NT2/D1 (cell line): ENCODE measurements at regions not wholly inside any gene's neighbourhood (a gene's known extent, or its start where the extent isn't known, plus 50 kb on each side); places are given as distances from the start of the nearest gene placed in this dataset.

Source experiments
- YY1 ChIP-seq: IDR thresholded peaks from 2 replicates; pipeline ENCODE4 v1.6.1; 2011; ENCODE audit not compliant: insufficient read length, insufficient read depth
- ZNF274 ChIP-seq: IDR thresholded peaks from 2 replicates; pipeline ENCODE4 v1.6.1; 2011; ENCODE audit warnings: mild to moderate bottlenecking, low read depth, low read length

- TF ChIP-seq YY1 (no peak), ZNF274 (no peak)
Measured at GRCh38 chr3:72194458-72194857, 409.5 kb upstream of the PROK2 start.
